ENCODE measurements at regions not wholly inside any gene's neighbourhood (a gene's known extent, or its start where the extent isn't known, plus 50 kb on each side); places are given as distances from the start of the nearest gene placed in this dataset.

DNA sequence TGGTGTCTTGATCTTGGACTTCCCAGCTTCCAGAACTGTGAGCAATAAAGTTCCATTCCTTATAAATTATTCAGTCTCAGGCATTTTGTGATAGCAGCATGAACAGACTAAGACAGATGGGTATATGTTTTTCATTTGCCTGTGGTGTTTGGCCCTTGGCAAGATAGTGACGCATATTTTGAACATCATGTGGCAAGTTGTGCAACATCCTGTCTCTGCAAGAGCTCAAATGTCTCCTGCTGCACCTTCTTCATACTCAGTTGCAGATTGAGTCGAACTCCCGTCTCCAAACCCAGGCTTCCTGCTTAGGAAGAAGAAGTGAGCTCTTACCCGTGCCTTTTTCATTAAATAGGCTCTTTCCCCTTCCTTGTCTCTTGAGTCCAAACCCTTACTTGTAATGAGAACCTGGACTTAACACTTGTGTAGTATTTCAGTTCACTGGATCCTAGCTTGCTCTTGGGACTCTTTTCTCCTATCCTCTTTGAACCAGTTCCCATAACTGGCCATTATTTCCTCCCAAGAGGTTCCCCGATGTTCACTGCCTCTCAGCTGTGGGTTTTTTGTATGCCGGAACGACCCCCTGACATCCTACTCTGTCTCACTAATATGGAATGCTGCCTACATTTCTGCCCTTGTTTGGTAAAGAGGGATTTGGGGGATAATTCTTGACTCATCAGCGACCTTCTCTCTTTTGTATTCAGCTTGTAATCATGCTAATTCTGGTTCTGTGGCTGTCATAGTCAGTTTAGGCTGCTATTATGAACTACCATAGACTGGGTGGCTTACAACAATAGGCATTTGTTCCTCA lies 125.0 kb upstream of the KCNK2 start (continued):
- TF ChIP-seq, protein P1, sequence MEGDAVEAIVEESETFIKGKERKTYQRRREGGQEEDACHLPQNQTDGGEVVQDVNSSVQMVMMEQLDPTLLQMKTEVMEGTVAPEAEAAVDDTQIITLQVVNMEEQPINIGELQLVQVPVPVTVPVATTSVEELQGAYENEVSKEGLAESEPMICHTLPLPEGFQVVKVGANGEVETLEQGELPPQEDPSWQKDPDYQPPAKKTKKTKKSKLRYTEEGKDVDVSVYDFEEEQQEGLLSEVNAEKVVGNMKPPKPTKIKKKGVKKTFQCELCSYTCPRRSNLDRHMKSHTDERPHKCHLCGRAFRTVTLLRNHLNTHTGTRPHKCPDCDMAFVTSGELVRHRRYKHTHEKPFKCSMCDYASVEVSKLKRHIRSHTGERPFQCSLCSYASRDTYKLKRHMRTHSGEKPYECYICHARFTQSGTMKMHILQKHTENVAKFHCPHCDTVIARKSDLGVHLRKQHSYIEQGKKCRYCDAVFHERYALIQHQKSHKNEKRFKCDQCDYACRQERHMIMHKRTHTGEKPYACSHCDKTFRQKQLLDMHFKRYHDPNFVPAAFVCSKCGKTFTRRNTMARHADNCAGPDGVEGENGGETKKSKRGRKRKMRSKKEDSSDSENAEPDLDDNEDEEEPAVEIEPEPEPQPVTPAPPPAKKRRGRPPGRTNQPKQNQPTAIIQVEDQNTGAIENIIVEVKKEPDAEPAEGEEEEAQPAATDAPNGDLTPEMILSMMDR (IDR thresholded peaks at IDR 0.05) = no peak
- TF ChIP-seq FOSL2 (IDR thresholded peaks at IDR 0.05; ENCODE audit: borderline replicate concordance, low read depth) (peak; percentile 93), MEF2A (IDR thresholded peaks at IDR 0.05; ENCODE audit: borderline replicate concordance, low read depth) (peak; percentile 43; the same call in 1 of the 2 replicates), RAD21 (IDR thresholded peaks at IDR 0.05; ENCODE audit: low read length) (no peak), USF1 (IDR thresholded peaks at IDR 0.05; ENCODE audit: borderline replicate concordance, low read depth) (peak; percentile 82), ZBTB33 (IDR thresholded peaks at IDR 0.05; ENCODE audit: borderline replicate concordance, low read depth) (peak; percentile 88)
- TF ChIP-seq, protein P2, sequence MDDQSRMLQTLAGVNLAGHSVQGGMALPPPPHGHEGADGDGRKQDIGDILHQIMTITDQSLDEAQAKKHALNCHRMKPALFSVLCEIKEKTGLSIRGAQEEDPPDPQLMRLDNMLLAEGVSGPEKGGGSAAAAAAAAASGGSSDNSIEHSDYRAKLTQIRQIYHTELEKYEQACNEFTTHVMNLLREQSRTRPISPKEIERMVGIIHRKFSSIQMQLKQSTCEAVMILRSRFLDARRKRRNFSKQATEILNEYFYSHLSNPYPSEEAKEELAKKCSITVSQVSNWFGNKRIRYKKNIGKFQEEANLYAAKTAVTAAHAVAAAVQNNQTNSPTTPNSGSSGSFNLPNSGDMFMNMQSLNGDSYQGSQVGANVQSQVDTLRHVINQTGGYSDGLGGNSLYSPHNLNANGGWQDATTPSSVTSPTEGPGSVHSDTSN (IDR thresholded peaks at IDR 0.05) = peak; percentile 97

GRCh38 chr1:214958486-214958885 lies 124.1 kb upstream of the KCNK2 start:
- Histone ChIP-seq H3K9me2 (no peaks in the 10 kb centered on the region), H3F3A (replicated peaks; ENCODE audit: insufficient read depth) (peaks cover 23% of the 10 kb centered on the region), H3K9me3 (no peaks in the 10 kb centered on the region; the same call in 1 of the 2 replicates), H3K79me2 (ENCODE audit: insufficient read depth) (no peaks in the 10 kb centered on the region), H3K27me3 (ENCODE audit: insufficient read depth) (no peaks in the 10 kb centered on the region), H4K20me1 (ENCODE audit: insufficient read depth) (no peaks in the 10 kb centered on the region), H3K4me2 (peak overlapping the region; percentile 69), H2AFZ (ENCODE audit: low read depth) (peak overlapping the region; percentile 89), H3K4me3 (ENCODE audit: low read depth in 2 of 2, low read length in 1 of 2) (no peak overlapping the region), H3K9ac (peak overlapping the region; percentile 57), H3K27ac (ENCODE audit: low read depth in 2 of 2, low read length in 1 of 2) (peak overlapping the region; percentile 95 to 97; a peak in 3 of 4 replicates), H3K36me3 (replicated peaks in 1 of 2; ENCODE audit: control insufficient read depth in 1 of 2, insufficient read depth in 2 of 2, low read length in 1 of 2) (no peaks in the 10 kb centered on the region), H3K4me1 (ENCODE audit: control insufficient read depth in 1 of 2, insufficient read depth in 2 of 2, low read depth in 1 of 2, low read length in 1 of 2) (peaks cover 3 to 9% of the 10 kb centered on the region in 2 experiments; a peak in 2 of 4 replicates)
- no peak for DNase-seq
- TF ChIP-seq, protein P2 (IDR thresholded peaks at IDR 0.05) = 0 out of 2 replicates have a peak, but pooled peaks have one; percentile 11
- TF ChIP-seq, protein P3, sequence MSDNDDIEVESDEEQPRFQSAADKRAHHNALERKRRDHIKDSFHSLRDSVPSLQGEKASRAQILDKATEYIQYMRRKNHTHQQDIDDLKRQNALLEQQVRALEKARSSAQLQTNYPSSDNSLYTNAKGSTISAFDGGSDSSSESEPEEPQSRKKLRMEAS (IDR thresholded peaks at IDR 0.05; ENCODE audit: low read depth) = 0 out of 2 replicates have a peak, but pooled peaks have one; percentile 33
- TF ChIP-seq USF1 (IDR thresholded peaks at IDR 0.05; ENCODE audit: borderline replicate concordance, low read depth) = no peak
- TF ChIP-seq, protein P1 (IDR thresholded peaks at IDR 0.05) = no peak
- TF ChIP-seq RCOR1 (IDR thresholded peaks at IDR 0.05; ENCODE audit: low read length) = no peak
- 52% methylated on average over 2 of the region's 2 CpGs for WGBS (ENCODE audit: low lambda C conversion rate)
- ChIA-PET CTCF (no interaction called here), POLR2A (no interaction called here)

Measured in SK-N-SH (cell line).